NCI-H460 (cell line): ENCODE measurements at regions not wholly inside any gene's neighbourhood (a gene's known extent, or its start where the extent isn't known, plus 50 kb on each side); places are given as distances from the start of the nearest gene placed in this dataset.
"Not testable (repeated sequence)": the region's sequence is repeated elsewhere in the genome, so short reads cannot be mapped to it uniquely, and the experiment has no call there.

Source experiments
- DNase-seq: peaks from one replicate; pipeline ENCODE4 v3.0.0-alpha.2; 2016; ENCODE audit warnings: low read depth; ENCODE audit errors: extremely low read depth

GRCh38 chr13:109702030-109702597, 84.3 kb downstream of the IRS2 start:
- not testable (repeated sequence) for DNase-seq

- no peak for DNase-seq
These were observed 86.2 kb downstream of the IRS2 start for GRCh38 chr13:109700176-109700575.

- DNase-seq: no peak
These were observed 86.7 kb downstream of the IRS2 start for GRCh38 chr13:109699628-109700071.

- no peak for DNase-seq
These were observed 87.6 kb downstream of the IRS2 start for GRCh38 chr13:109698779-109699178.

GRCh38 chr13:109697936-109698335, 88.4 kb downstream of the IRS2 start:
- DNase-seq: no peak

GRCh38 chr13:109695402-109696190, 90.8 kb downstream of the IRS2 start:
- DNase-seq: peak; percentile 69

GRCh38 chr13:109694972-109695371, 91.4 kb downstream of the IRS2 start:
- DNase-seq: peak; percentile 90

GRCh38 chr13:109693213-109693612, 93.2 kb downstream of the IRS2 start:
- DNase-seq: no peak

GRCh38 chr13:109691689-109692088, 94.7 kb downstream of the IRS2 start:
- DNase-seq: no peak

- DNase-seq: no peak
These were observed 98.6 kb downstream of the IRS2 start for GRCh38 chr13:109687559-109688448.

- no peak for DNase-seq
These were observed 101.2 kb downstream of the IRS2 start for GRCh38 chr13:109685203-109685602.

GRCh38 chr13:109684824-109685202, 101.6 kb downstream of the IRS2 start:
- DNase-seq: no peak

- DNase-seq: no peak
These were observed 102.1 kb downstream of the IRS2 start for GRCh38 chr13:109684084-109684823.

GRCh38 chr13:109682534-109683244, 103.7 kb downstream of the IRS2 start:
- DNase-seq: no peak

GRCh38 chr13:109680930-109681329, 105.5 kb downstream of the IRS2 start:
- DNase-seq: no peak

- DNase-seq: no peak
These were observed 106.1 kb downstream of the IRS2 start for GRCh38 chr13:109680288-109680687.

- DNase-seq: no peak
These were observed 107.9 kb downstream of the IRS2 start for GRCh38 chr13:109678459-109678858.

GRCh38 chr13:109677206-109677605, 109.2 kb downstream of the IRS2 start:
- no peak for DNase-seq

GRCh38 chr13:109673477-109673876, 112.9 kb downstream of the IRS2 start:
- no peak for DNase-seq

- DNase-seq: peak; percentile 60
These were observed 113.8 kb downstream of the IRS2 start for GRCh38 chr13:109672545-109672944.
